ENCODE measurements at regions not wholly inside any gene's neighbourhood (a gene's known extent, or its start where the extent isn't known, plus 50 kb on each side); places are given as distances from the start of the nearest gene placed in this dataset.

DNA sequence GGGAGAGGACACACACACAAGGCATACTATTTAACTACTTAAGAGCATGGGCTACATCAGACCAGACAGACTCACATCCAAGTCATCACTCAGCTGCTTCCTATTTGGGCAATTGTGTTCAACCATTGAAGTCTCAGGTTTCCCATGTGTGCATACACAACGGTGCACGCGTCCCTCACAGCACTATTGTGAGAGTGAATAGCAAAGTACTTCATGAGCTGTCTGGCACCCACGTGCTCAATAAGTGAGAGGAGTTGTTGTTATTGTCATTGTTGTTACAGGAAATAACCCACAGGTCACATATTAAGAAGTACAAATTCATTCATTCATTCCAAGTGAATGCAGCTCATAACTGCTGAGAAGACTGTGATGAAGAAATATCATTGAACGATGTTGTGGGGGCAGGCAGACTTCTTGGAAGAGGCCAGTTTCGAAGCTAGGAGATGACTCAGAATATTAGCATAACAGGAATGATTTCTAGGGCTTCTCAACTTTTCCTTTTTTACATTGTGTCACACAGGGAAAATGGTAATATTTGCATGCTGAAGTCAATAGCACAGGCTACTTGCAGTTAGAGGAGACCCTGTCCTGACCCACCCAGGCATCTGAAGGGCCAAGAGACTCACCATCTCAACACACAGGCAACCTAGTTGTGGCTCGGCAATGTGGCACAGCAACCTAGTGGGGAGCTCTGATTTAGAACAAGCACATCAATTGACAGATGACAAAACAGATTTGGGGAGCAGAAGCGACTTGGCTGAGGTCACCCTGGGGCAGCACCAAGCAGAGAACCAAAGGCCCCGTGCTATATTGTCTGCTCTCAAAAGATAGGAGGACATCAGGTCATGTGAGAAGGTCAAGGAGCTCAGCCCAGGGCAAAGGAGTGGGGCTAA, 606.0 kb downstream of the BUD13 start:
- no peak overlapping the region for H3K27ac Mint-ChIP-seq
- Histone ChIP-seq H3K9ac (ENCODE audit: extremely low read depth, low read length, poor library complexity, severe bottlenecking) (no peak overlapping the region), H3K36me3 (ENCODE audit: control insufficient read depth, insufficient read depth, low read length) (no peaks in the 10 kb centered on the region), H3K4me3 (ENCODE audit: low read length) (no peak overlapping the region), H3K4me1 (ENCODE audit: control insufficient read depth, insufficient read depth, low read length) (peaks cover 16% of the 10 kb centered on the region), H3K9me3 (ENCODE audit: control insufficient read depth, low read length) (no peaks in the 10 kb centered on the region), H3K27ac (ENCODE audit: low read depth, low read length) (no peak overlapping the region), H3K27me3 (ENCODE audit: control insufficient read depth, insufficient read depth, low read length, poor library complexity, severe bottlenecking) (peaks cover 71% of the 10 kb centered on the region)
- 73 to 79% methylated on average over 7 to 9 of the region's 9 CpGs for WGBS, 2 experiments (ENCODE audit: insufficient coverage in 1 of 2, insufficient read length in 1 of 2)
- peaks cover 32% of the 10 kb centered on the region for H3K4me1 Mint-ChIP-seq
- peak; percentile 22 for DNase-seq
- H3K27me3 Mint-ChIP-seq (ENCODE audit: insufficient read depth) = peaks cover 77% of the 10 kb centered on the region
- no peak overlapping the region for H3K4me3 Mint-ChIP-seq
- H3K9me3 Mint-ChIP-seq = no peaks in the 10 kb centered on the region
- no peaks in the 10 kb centered on the region for H3K36me3 Mint-ChIP-seq (ENCODE audit: low read depth)
- TF ChIP-seq, protein P1, sequence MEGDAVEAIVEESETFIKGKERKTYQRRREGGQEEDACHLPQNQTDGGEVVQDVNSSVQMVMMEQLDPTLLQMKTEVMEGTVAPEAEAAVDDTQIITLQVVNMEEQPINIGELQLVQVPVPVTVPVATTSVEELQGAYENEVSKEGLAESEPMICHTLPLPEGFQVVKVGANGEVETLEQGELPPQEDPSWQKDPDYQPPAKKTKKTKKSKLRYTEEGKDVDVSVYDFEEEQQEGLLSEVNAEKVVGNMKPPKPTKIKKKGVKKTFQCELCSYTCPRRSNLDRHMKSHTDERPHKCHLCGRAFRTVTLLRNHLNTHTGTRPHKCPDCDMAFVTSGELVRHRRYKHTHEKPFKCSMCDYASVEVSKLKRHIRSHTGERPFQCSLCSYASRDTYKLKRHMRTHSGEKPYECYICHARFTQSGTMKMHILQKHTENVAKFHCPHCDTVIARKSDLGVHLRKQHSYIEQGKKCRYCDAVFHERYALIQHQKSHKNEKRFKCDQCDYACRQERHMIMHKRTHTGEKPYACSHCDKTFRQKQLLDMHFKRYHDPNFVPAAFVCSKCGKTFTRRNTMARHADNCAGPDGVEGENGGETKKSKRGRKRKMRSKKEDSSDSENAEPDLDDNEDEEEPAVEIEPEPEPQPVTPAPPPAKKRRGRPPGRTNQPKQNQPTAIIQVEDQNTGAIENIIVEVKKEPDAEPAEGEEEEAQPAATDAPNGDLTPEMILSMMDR (conservative IDR thresholded peaks at IDR 0.05) = no peak

DNA sequence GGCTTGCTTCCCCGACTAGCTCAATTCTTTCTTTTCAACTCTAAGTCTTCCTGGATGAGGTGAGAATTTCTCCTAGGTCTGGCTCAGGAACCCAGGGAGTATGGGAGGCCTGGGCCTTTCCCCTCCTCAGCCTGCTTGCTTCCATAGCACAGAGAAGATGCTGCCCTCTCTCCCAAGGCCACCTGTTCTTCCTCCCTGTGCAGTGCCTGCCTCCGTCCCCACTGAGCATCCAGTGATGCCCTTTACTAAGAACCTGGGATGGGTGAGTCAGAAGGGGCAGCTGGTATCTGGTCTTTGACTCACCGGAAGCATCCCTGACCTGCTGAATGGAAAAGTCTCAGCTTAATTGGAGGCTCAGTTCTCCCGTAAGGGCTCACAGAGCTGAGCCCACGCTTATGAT, 607.9 kb downstream of the BUD13 start:
- TF ChIP-seq, protein P1 (conservative IDR thresholded peaks at IDR 0.05) = no peak
- no peak overlapping the region for H3K4me3 ChIP-seq (ENCODE audit: low read length)
- peaks cover 64% of the 10 kb centered on the region for H3K27me3 ChIP-seq (ENCODE audit: control insufficient read depth, insufficient read depth, low read length, poor library complexity, severe bottlenecking)
- Mint-ChIP-seq H3K4me1 (peaks cover 30% of the 10 kb centered on the region), H3K27ac (no peak overlapping the region), H3K4me3 (no peak overlapping the region), H3K27me3 (ENCODE audit: insufficient read depth) (peaks cover 64% of the 10 kb centered on the region), H3K36me3 (ENCODE audit: low read depth) (no peaks in the 10 kb centered on the region), H3K9me3 (no peaks in the 10 kb centered on the region)
- peak; percentile 20 for DNase-seq
- H3K36me3 ChIP-seq (ENCODE audit: control insufficient read depth, insufficient read depth, low read length) = no peaks in the 10 kb centered on the region
- peaks cover 16% of the 10 kb centered on the region for H3K4me1 ChIP-seq (ENCODE audit: control insufficient read depth, insufficient read depth, low read length)
- H3K9ac ChIP-seq (ENCODE audit: extremely low read depth, low read length, poor library complexity, severe bottlenecking) = no peak overlapping the region
- H3K9me3 ChIP-seq (ENCODE audit: control insufficient read depth, low read length) = no peaks in the 10 kb centered on the region
- H3K27ac ChIP-seq (ENCODE audit: low read depth, low read length) = no peak overlapping the region
- WGBS, 2 experiments (ENCODE audit: insufficient coverage in 1 of 2, insufficient read length in 1 of 2) = 80 to 100% methylated on average over 1 to 5 of the region's 5 CpGs

DNA sequence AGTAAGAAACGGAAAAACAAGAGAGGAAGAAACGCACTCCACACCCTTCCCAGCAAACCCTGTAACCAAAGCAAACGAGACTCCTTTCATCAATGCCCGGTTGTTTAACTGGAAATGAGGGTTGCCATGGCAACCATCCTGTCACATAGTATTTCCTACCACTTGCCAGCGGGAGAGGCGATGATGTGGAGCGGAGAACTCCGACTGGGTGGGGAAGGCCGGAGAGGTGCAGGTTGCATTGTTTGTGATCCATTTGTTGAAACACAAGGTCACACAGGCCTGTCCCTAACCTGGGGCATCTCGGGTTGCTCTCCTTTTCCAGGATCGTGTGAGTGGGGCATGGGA, 609.9 kb downstream of the BUD13 start:
- no peak overlapping the region for H3K4me3 Mint-ChIP-seq
- H3K27ac Mint-ChIP-seq = no peak overlapping the region
- Histone ChIP-seq H3K36me3 (ENCODE audit: control insufficient read depth, insufficient read depth, low read length) (no peaks in the 10 kb centered on the region), H3K4me3 (ENCODE audit: low read length) (no peak overlapping the region), H3K27me3 (ENCODE audit: control insufficient read depth, insufficient read depth, low read length, poor library complexity, severe bottlenecking) (peaks cover 58% of the 10 kb centered on the region), H3K9ac (ENCODE audit: extremely low read depth, low read length, poor library complexity, severe bottlenecking) (no peak overlapping the region), H3K9me3 (ENCODE audit: control insufficient read depth, low read length) (no peaks in the 10 kb centered on the region), H3K27ac (ENCODE audit: low read depth, low read length) (no peak overlapping the region), H3K4me1 (ENCODE audit: control insufficient read depth, insufficient read depth, low read length) (peaks cover 10% of the 10 kb centered on the region)
- TF ChIP-seq, protein P1 (conservative IDR thresholded peaks at IDR 0.05) = no peak
- H3K9me3 Mint-ChIP-seq = no peaks in the 10 kb centered on the region
- peaks cover 52% of the 10 kb centered on the region for H3K27me3 Mint-ChIP-seq (ENCODE audit: insufficient read depth)
- peak; percentile 69 for DNase-seq
- peaks cover 19% of the 10 kb centered on the region for H3K4me1 Mint-ChIP-seq
- H3K36me3 Mint-ChIP-seq (ENCODE audit: low read depth) = no peaks in the 10 kb centered on the region
- 27 to 74% methylated on average over 2 to 10 of the region's 11 CpGs for WGBS, 2 experiments (ENCODE audit: insufficient coverage in 1 of 2, insufficient read length in 1 of 2)

All from endodermal cell (in vitro differentiated cells).